A673 (cell line): ENCODE measurements at regions not wholly inside any gene's neighbourhood (a gene's known extent, or its start where the extent isn't known, plus 50 kb on each side); places are given as distances from the start of the nearest gene placed in this dataset.

Source experiments
- CTCF ChIP-seq: fragments of 300-800, 200-600 bp; sonication (generic); conservative IDR thresholded peaks from 2 replicates; pipeline ENCODE4 v1.5.1; 2017; ENCODE audit warnings: low read depth, mild to moderate bottlenecking, antibody characterized with exemption, low read length, moderate library complexity, mixed read lengths
- EZH2 ChIP-seq: fragments of 200-600 bp; sonication (generic); IDR thresholded peaks from 2 replicates; pipeline ENCODE4 v1.6.1; 2017; ENCODE audit warnings: borderline replicate concordance, low read depth, mild to moderate bottlenecking, mixed read lengths, antibody characterized with exemption, low read length; ENCODE audit not compliant: poor library complexity, severe bottlenecking

DNA sequence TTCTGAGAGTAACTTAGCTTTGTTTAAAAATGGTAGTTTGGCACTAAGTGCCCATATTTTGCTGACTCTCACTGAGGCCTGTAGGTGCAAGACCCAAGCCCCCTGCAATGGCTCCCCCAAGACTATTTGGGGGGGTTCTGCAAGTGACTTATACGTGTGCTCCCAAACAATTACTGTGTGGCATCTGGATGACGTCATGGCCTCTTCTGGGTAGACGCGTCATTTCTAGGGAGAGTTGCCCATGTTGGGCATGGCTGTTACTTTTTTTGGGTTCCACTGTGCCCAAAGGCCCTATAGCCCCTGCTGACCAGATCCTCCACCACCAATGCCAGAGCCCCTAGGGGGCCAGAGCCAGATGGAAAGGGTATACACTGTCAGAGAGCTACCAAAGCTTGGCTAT lies 110.3 kb upstream of the MYLIP start:
- TF ChIP-seq EZH2: no peak
- TF ChIP-seq CTCF: no peak
